GM21526 (cell line): ENCODE measurements at regions not wholly inside any gene's neighbourhood (a gene's known extent, or its start where the extent isn't known, plus 50 kb on each side); places are given as distances from the start of the nearest gene placed in this dataset.

ENCODE experiments used
- ATAC-seq: cut with Tn5 transposase; IDR thresholded peaks from one replicate; pipeline ENCODE4 v1.9.1; 2021; ENCODE audit warnings: moderate library complexity; ENCODE audit not compliant: unreplicated experiment, low FRiP score

- ATAC-seq: no peak
Measured at GRCh38 chr12:19850346-19851065, 411.2 kb downstream of the AEBP2 start.

GRCh38 chr12:19852100-19852855 lies 413.0 kb downstream of the AEBP2 start:
- ATAC-seq: no peak

- ATAC-seq: no peak
Measured at GRCh38 chr12:19855851-19856250, 416.6 kb downstream of the AEBP2 start.

- ATAC-seq: no peak
Measured at GRCh38 chr12:19856389-19856788, 417.1 kb downstream of the AEBP2 start.

GRCh38 chr12:19857204-19857603 lies 417.9 kb downstream of the AEBP2 start:
- ATAC-seq: no peak

- ATAC-seq: no peak
Measured at GRCh38 chr12:19867151-19867550, 427.9 kb downstream of the AEBP2 start.

GRCh38 chr12:19867970-19868369 lies 428.7 kb downstream of the AEBP2 start:
- no peak for ATAC-seq

GRCh38 chr12:19869413-19869812 lies 430.1 kb downstream of the AEBP2 start:
- ATAC-seq: no peak

GRCh38 chr12:19872621-19873540 lies 433.6 kb downstream of the AEBP2 start:
- ATAC-seq: no peak

GRCh38 chr12:19880076-19880475 lies 440.8 kb downstream of the AEBP2 start:
- ATAC-seq: no peak

GRCh38 chr12:19880721-19881120 lies 441.4 kb downstream of the AEBP2 start:
- no peak for ATAC-seq

- no peak for ATAC-seq
Measured at GRCh38 chr12:19882346-19882745, 443.1 kb downstream of the AEBP2 start.

GRCh38 chr12:19884021-19884492 lies 444.8 kb downstream of the AEBP2 start:
- ATAC-seq: no peak

- ATAC-seq: no peak
Measured at GRCh38 chr12:19885093-19885812, 446.0 kb downstream of the AEBP2 start.

GRCh38 chr12:19886065-19886464 lies 446.8 kb downstream of the AEBP2 start:
- no peak for ATAC-seq

- ATAC-seq: no peak
Measured at GRCh38 chr12:19886639-19887064, 447.4 kb downstream of the AEBP2 start.

- ATAC-seq: no peak
Measured at GRCh38 chr12:19890024-19890423, 450.7 kb downstream of the AEBP2 start.

- ATAC-seq: no peak
Measured at GRCh38 chr12:19891936-19892591, 452.8 kb downstream of the AEBP2 start.

GRCh38 chr12:19893514-19893913 lies 454.2 kb downstream of the AEBP2 start:
- no peak for ATAC-seq

- no peak for ATAC-seq
Measured at GRCh38 chr12:19894050-19894449, 454.8 kb downstream of the AEBP2 start.
